ENCODE measurements at regions not wholly inside any gene's neighbourhood (a gene's known extent, or its start where the extent isn't known, plus 50 kb on each side); places are given as distances from the start of the nearest gene placed in this dataset.

DNA sequence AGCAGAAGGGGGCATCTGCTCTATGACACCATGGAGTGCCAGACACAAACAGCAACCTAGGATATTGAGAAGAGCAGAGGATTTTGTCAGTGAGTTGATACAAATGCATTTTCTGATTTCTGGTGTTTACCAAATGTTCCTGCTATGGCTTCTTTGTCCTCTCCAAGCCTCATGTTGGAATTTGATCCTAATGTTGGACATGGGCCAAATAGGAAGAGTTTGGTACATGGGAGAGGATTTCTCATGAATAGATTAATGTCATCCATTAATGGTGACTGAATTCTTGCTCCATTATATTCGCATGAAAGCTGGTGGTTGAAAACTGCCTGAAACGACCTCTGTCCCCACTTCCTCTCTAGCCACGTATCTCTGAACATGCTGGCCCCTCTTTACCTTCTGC is 1002.2 kb upstream of the FLRT2 start:
- DNase-seq = peak; percentile 50

DNA sequence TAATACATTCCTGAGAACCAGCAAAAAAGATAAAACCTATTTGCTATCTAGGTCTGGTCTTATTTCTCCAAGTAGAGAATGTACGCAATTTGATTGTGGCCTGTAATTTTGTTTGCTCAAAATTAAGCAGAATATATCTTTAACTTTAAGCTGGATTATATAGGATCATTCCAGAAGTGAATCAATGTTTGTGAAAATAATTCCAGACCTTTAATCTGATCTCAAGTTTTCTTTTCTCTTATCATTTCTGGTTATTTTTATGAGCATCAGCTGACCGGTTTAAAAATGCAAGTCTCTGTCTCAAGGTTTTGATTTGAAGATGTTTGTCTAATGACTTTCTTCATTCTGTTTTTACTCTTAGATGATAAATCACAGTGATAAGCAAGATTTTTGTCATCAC is 997.9 kb upstream of the FLRT2 start:
- DNase-seq = no peak

DNA sequence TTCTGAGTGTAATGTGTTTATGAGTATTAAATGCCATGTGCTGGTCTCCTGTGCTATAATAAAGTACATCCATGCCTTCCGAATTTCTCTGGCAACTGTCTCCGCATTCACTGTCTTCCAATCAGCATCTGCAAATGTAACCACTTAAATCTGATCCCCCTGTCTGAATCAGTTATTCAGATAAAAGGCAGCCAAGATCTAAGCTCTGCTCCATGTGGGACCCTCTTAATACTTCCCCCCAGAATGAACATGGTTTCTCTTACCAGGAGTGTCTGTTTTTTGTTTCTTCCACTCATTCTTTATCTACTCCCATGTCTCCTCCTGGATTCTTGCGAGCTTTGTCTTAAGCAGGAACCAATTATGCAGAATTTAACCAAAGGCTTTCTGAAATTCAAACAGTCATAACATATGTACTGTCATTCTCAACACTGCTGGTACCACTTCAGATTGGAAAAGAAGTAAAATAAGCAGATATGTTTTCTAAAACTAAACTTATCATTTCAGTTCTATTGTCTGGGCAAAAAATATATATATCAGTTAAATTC is 996.7 kb upstream of the FLRT2 start:
- no peak for DNase-seq

DNA sequence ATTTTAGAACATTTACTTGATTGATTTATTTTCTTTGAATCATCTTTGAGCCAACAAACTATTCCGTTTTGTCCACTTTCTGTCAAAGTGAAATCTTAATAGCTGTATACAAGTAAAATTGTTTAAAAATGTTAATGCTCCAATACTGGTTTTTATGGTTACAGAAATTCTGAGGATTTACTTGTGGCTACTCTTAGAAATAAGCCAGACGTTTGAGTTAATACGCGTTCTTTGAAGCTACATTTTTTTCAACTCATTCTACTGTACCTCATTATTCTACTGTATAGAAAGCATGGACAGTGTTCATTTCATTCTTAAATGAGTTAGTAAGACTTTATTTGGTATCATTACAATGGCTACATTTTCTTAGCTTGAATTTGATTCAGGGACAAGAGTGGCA is 996.2 kb upstream of the FLRT2 start:
- DNase-seq = no peak

DNA sequence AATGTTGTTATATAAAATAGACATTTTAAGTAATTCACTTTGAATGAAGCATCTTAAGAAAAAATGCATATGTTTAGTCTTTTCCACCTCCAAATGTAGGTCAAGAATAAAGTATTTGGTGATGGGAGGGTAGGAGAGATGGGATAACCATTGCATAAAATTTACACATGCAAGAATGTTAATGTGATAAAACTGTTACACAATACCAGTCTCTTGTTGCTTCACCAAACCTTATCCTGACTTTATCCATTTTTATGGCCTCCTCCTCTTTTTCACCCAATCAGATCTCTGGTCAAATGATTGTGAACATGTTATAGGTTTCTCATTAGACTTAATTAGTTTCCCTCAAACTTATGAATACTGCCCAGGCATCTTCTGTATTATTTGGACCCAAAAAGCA is 994.5 kb upstream of the FLRT2 start:
- DNase-seq = no peak

DNA sequence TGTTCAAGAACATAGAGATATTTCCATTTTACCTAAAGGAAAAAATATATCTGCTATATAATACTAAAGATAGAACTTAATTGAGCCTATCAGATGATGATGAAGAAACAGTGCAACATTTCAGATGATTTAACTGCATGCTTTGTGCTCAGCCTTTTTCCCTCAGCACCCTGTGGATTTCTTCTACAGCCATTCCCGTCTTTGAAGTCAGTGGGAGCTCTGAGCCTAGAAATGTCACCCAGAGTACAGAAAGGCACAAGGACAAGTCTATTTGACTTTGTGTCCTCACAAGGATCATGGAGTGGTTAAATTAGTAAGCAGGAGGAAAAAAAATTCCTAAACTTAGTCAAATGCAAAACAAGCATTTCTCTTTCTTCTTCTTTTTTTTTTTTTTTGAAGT is 994.0 kb upstream of the FLRT2 start:
- DNase-seq = no peak

DNA sequence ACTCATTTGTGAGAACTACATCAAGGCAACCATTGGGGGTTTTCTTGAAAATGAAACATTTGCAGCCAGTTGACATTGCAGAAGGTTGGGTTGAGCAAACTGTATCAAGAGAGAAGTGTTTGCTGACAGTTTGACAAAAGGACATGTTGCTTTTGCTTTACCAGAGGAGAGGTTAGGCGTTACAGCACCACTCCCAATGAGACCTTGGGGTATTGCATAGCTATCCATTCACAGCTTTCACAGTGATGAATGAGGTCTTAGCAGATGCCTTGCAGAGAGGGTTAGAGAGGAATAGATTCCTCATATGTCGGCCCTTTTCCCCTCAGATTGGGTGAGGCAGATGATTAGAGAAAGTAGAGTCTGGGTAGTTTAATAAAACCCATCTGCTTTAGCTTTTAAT is 988.9 kb upstream of the FLRT2 start:
- DNase-seq = no peak

DNA sequence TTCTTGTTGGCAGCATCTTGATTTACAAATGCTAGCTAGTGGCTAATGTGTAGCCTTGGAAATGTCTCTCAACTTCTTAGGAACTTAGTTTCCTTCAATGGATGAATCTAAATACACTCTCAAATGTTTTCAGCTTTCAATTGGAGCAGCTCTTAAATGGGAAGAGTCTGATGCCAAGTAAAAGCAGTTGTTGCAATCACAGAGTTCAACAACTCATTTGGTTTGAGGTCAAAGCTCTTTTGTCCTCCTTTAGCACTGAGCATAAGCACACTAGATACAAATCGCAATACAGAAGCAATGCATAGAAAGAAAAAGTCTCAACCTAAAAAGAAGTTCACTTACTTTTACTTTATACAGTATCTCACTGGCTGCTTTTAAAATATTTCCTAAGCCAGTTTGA is 986.1 kb upstream of the FLRT2 start:
- no peak for DNase-seq

DNA sequence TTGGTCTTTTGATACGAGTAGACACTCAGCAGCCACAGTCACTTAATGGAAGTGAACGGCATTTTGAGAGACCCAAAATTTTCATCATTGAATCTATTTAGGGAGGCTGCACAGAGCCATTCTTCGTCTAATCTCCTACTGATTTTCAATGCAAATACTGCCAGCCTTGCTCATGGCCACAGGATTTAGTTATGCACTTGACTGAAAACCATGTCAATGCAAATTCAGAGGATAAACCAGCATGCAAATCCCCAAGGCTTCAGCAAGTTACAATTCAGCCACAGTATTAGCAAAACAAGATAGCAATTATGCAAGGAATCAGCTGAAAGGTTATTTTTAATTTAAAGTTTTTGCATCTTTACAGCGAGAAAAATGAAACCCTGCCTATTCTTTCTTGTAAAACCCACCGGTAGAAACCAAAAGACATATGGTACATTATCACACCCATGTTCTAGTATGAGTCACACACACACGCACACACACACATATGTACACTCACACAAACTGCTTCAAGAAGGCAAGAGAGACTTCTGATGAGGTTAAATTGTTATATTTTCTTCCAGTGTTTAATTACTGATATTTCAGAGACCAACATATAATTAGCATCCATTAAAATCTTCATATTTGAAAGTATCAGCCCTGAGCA is 985.3 kb upstream of the FLRT2 start:
- DNase-seq = no peak

DNA sequence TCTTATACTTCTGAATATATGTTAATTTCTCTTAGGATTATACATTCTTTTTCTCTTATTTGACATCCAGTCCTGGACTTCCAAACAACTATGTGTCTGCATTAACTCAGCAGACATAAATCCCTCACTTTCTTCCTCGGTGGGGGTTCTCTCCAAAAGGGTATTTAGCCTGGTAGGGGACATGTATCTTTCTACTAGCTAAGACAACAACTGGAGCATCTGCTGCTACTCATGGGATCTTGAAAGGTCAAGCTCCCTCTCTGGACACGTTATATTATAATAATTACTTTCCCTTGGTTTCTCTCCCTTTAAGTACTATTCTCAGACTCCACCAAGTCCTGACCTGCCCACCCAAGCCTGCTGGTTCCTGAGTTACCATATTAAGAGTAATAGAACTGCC is 983.7 kb upstream of the FLRT2 start:
- DNase-seq = no peak

DNA sequence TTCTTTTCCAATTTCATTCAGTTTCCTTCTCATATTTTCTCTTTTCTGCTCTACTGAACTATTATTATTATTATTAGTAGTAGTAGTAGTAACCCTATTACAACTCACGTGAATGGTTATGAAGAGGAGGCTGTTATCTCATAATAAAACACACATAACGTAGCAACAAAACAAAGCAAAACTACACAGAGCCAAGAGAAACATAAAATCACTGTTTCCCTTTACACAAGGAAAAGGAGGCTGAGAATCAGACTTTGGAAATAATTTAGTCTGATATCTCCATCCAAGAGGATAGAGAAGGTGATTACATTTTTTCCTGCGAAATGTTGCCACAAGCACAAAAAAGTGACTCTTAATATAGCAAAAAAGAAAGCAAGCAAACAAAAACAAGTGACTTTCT is 975.8 kb upstream of the FLRT2 start:
- DNase-seq = no peak

DNA sequence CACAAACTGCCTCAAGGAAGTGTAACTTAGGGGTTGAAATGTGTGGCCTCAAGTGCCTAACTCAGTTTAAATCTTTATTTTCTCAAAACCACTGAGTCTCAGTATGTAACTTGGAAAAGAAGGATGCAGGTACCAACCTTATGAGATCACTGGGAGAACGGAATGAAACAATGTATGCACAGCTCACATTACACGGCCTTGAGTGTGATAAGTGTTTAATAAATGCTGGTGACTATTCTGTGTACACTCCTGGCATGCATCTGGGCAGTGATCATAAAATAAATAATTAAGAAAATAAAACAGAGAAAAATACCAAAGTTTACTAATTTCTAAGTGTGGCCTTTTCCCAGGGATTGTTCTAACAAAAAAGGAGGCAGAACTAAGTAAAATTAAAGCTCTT is 974.5 kb upstream of the FLRT2 start:
- DNase-seq = no peak

DNA sequence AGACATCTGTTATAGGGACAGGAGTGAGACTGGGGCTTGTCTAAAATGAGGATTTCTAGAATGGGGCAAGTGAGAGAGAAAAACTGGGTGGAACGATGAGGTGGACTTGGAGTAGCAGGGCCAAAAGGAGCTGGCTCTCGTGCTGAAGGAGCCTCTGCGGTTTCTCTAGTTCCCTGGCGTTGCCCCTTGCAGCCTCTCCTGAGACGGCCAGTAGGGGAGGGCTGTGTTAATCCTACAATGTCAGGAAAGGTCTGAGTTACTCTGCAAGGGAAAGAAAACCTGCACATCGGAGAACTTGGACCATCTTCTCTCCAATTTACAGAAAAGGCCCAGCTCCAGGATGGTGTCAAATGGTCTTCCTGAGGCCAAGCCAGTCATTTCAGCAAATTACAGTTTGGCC is 963.8 kb upstream of the FLRT2 start:
- DNase-seq = no peak

DNA sequence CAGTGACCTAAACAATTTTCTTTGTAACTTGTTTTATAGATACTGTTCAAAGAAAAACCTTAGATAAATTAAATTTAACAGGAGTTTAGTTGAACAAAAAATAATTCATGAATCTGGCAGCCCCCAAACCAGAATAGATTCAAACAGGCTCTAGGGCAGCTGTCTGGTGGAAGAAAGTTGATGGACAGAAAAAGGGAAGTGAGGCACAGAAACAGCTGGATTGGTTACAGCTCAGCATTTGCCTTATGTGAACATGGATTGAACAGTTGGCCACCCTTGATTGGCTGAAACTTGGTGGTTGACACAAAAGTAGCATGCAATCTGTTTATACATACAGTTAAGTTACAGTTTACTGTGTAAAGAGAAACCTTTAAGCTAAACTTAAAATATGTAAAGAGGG is 954.3 kb upstream of the FLRT2 start:
- no peak for DNase-seq

DNA sequence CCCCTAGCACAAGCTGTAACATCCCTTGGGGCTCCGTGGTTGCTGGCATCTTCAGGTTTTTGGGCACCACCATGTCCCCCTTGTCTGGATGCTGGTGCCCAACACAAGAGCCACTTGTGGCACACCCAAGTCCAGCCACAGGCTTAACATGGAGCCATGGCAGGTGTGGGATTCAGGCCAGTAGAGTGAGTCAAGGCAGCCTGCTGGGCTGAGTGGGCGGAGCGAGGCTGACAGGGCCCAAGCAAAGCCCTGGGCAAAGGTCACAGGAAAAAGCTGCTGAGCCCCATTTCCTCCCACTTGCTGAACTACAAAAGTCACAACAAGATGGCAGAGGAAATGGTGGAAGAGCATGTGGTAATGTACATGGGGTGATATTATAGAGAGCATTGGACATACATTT is 950.7 kb upstream of the FLRT2 start:
- DNase-seq = no peak

DNA sequence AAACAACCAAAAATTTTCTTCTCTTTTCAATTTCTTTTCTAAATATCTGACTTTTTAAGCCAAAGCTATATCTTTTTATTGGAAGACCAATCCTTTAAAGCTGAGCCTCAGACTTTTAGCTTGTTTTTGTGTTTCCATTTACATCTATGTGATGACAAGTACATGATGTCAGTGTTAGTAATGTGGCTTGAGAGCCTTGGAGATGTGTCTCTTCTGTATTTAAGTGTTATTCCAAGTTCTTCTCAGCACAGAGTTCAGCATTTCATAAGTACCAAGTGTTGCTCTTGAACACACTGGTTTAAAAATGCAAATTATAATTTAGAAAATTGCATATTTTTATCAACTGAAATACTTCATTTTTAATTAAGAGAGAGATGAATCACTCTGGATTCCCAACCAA is 948.9 kb upstream of the FLRT2 start:
- no peak for DNase-seq

DNA sequence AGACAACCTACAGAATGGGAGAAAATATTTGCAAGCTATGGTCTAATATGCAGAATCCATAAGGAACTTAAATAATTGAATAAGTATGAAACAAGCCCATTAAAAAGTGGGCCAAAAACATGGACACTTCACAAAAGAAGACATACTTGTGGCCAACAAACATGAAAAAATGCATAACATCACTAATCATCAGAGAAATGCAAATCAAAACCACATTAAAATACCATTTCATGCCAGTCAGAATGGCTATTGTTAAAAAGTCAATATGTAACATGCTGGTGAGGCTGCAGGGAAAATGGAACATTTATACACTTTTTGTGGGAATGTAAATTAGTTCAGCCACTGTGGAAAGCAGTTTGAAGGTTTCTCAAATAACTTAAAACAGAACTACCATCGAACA is 945.4 kb upstream of the FLRT2 start:
- DNase-seq = no peak

DNA sequence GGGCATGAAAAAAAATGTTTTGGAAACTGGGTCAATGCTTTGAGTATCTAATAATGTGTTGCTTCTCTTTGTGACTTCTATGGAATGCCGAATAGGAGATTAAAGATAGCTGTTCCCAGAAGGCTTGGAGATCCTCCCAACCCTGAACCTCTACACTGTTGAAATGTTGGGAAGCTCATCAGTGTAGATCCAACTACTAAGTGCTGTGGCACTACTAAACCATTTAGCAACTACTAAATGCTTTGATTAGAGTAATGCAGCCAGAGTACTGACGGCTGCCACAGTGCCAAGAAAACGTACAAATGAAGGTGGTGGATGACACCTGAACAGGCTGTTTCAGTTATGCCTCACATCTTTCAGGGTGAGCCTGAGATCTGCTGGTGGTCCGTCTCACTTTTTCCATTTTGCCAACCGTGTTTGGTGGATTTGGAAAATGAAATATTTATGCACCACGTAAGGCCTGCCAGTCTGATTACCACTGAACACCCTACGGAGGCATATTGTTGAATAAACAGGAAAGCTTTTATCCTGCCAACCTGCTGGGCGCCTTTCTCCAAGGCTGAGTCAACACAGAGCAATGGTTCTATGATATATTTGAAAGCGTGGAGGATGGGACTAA is 938.0 kb upstream of the FLRT2 start:
- peak; percentile 12 for DNase-seq

DNA sequence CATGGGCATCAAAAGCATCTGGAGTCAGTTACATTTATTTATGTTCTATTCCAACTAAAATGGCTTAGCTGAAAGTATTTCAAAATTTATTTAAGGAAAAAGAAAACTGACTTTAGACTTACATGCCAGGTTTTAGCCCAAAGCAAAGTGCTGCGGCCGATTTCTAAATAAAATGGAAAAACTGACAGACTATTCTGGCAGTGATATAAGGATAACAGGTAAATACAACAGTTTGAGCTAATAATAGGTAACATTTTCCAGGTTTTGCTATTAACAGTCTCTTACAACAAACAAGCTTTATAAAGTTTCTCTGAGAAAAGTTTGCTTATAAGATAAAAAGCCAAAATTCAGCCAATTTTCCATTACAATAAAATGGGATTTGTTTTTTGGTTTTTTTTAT is 937.2 kb upstream of the FLRT2 start:
- DNase-seq = no peak

DNA sequence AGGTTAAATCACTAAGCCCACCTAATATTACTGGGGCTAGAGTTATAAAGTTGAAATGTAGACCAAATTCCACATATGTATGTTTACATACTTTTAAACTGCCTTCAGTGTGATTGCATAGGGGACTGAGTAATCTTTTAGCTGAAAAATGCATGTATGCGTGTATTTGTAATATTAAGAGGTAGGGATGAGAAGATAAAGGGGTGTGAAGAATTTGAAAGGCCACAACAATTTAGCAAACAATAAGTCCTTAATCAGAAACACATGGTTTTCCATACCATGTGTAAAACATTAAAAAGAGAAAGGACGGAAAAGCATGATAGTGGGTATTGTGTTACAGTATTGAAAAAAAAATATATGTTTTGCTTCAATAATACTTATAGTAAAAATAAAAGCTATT is 919.9 kb upstream of the FLRT2 start:
- no peak for DNase-seq

DNA sequence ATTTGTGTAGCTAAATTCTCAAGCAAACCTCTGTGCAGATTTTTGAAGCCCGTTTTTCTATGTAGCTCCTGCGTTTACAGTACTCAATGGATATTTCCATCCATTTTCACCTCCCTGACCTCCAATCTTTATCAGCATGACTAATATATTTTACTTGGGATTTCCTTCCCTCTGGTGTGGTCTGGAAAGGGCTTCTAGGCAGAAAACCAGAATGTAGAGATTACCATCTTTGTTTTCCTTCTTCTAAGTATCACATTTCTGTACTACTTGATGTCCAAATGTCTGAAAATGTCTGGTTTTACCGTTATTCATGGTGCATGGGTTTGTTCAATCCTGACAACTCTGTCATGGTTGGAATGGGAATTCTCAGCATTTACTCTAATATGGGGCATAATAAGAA is 907.6 kb upstream of the FLRT2 start:
- no peak for DNase-seq

DNA sequence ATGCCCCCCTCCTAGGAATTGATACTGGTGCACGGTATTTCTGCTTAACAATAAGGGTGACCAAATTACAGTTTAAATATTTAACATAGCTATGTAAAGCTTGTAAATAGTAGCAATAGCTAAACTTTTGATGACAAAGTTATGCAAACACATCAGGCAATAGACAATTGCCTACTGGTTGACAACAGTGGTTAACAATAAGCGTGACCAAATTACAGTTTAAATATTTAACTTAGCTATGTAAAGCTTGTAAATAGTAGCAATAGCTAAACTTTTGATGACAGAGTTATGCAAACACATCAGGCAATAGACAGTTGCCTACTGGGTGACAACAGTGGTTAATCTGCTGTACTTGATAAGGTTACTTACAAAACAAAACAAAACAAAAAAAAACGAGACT is 886.5 kb upstream of the FLRT2 start:
- no peak for DNase-seq

DNA sequence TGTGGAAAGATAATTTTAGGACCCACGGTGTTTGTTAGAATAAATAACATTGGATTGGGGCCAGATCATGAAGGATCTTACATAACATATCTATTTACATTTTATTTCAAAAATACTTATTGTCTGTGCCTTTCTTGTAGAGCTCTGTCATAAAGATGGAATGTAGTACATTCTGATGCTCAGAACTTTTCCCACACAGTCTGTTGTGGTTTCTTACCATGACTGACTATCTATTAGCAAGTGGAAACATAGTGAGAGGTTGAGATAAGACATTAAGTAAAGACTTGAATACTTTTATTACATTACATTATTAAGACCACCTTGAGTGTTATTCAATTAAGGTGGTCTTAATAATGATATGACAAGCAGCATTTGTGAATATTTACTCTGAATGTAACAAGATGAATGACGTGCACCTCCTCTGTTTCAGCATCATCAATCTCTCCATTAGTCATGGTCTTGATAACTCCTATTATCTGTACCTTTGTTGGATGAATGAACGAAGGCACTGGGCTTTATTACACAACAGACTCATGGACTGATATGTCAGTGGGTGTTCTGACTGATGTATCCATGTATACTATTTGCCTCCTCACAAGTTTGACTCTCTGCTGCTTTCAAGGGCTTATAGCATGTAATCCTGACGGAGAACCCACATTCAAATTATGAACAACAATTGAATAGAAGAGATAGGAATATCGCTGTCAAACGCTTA is 883.0 kb upstream of the FLRT2 start:
- no peak for DNase-seq

DNA sequence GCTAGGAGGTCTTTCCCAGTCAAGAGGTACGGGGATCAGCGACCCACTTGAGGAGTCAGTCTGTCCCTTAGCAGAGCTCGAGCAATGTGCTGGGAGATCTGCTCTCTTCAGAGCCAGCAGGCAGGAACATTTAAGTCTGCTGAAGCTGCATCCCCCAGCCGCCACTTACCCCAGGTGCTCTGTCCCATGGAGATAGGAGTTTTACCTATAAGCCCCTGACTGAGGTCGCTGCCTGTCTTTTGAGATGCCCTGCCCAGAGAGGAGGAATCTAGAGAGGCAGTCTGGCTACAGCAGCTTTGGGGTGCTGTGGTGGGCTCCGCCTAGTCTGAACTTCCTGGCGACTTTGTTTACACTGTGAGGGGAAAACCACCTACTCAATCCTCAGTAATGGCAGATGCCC is 874.9 kb upstream of the FLRT2 start:
- no peak for DNase-seq

DNA sequence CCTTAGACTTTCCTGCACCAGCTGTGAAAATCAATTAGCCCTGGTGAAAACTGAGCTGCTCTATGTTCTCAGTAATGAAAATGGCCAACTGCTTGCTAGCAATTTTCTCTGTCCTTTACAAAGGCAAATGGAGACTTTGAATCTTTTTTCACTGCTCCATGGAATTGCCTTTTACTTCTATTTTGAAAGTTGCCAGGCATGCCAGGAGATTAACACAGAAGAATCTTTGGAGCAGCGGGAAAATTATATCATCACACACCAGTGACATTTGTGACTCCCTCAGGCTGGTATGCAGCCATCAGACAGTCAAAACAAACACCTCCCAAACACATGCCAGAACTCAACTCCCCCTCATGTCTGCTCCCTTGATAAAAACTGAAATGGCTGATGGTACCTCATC is 872.0 kb upstream of the FLRT2 start:
- no peak for DNase-seq
